SK-N-SH (cell line): ENCODE measurements at regions not wholly inside any gene's neighbourhood (a gene's known extent, or its start where the extent isn't known, plus 50 kb on each side); places are given as distances from the start of the nearest gene placed in this dataset.

ENCODE experiments used
- CTCF ChIA-PET: fragments of 300-600, 350-600 bp; formaldehyde crosslinking; extraction: SDS; loops from one replicate; lab custom pipeline; 2021; lab: Yijun Ruan, JAX
- POLR2A ChIA-PET: fragments of 350-600 bp; sonication (Branson Sonifier 250); formaldehyde crosslinking; extraction: SDS; loops from one replicate; lab custom pipeline; 2020; ENCODE audit warnings: antibody characterized with exemption, inconsistent platforms; lab: Yijun Ruan, JAX
- DNase-seq: peaks from one replicate; pipeline ENCODE4 v3.0.0; 2012
- H2AFZ ChIP-seq: fragments of 200-600 bp; sonication (generic); 2 replicates; pipeline ENCODE4 v1.8.1; 2016; ENCODE audit warnings: antibody characterized with exemption, mild to moderate bottlenecking, low read depth
- H3F3A ChIP-seq: fragments of 200-600 bp; sonication (generic); replicated peaks from 2 replicates; pipeline ENCODE3; 2016; ENCODE audit warnings: antibody characterized with exemption, mild to moderate bottlenecking; ENCODE audit not compliant: insufficient read depth
- H3K27ac ChIP-seq, 2 experiments: fragments of 200-500 bp in 1 of 2; fragments of 200-600 bp in 1 of 2; sonication (Bioruptor generic) in 1 of 2; sonication (generic), shearing (Covaris generic) in 1 of 2; 2 replicates each; pipeline versions ENCODE4 v1.5.1 to v1.6.1; 2014 to 2016; ENCODE audit warnings: low read depth in 2 of 2, inconsistent platforms in 1 of 2, low read length in 1 of 2, mild to moderate bottlenecking in 1 of 2, mixed read lengths in 1 of 2
- H3K27me3 ChIP-seq: fragments of 200-600 bp; sonication (generic), shearing (Covaris generic); 2 replicates; pipeline ENCODE4 v1.6.1; 2016; ENCODE audit warnings: mixed run types; ENCODE audit not compliant: insufficient read depth
- H3K36me3 ChIP-seq, 2 experiments: fragments of 200-500 bp in 1 of 2; fragments of 200-600 bp in 1 of 2; sonication (Bioruptor generic) in 1 of 2; sonication (generic) in 1 of 2; replicated peaks in 1 of 2; 2 replicates each; pipeline versions ENCODE3 to v1.5.1; 2014 to 2016; ENCODE audit warnings: low read length in 1 of 2, mild to moderate bottlenecking in 1 of 2; ENCODE audit not compliant: insufficient read depth in 2 of 2, control insufficient read depth in 1 of 2
- H3K4me1 ChIP-seq, 2 experiments: fragments of 200-500 bp in 1 of 2; fragments of 200-600 bp in 1 of 2; sonication (Bioruptor generic) in 1 of 2; sonication (generic), shearing (Covaris generic) in 1 of 2; 2 replicates each; pipeline versions ENCODE4 v1.5.1 to v1.6.1; 2014 to 2016; ENCODE audit warnings: low read depth in 1 of 2, low read length in 1 of 2, mixed run types in 1 of 2; ENCODE audit not compliant: insufficient read depth in 2 of 2, control insufficient read depth in 1 of 2
- H3K4me2 ChIP-seq: fragments of 200-600 bp; sonication (generic), shearing (Covaris generic); 2 replicates; pipeline ENCODE4 v1.6.1; 2017; ENCODE audit warnings: mixed run types
- H3K4me3 ChIP-seq, 2 experiments: fragments of 200-500 bp in 1 of 2; fragments of 200-600 bp in 1 of 2; sonication (Bioruptor generic) in 1 of 2; sonication (generic), shearing (Covaris generic) in 1 of 2; 2 replicates each; pipeline versions ENCODE4 v1.5.1 to v1.8.1; 2014 to 2016; ENCODE audit warnings: low read depth in 2 of 2, inconsistent platforms in 1 of 2, low read length in 1 of 2, mild to moderate bottlenecking in 1 of 2, mixed read lengths in 1 of 2, moderate library complexity in 1 of 2
- H3K79me2 ChIP-seq: fragments of 200-600 bp; sonication (generic); 2 replicates; pipeline ENCODE4 v1.8.1; 2017; ENCODE audit warnings: mild to moderate bottlenecking; ENCODE audit not compliant: insufficient read depth
- H3K9ac ChIP-seq: fragments of 200-600 bp; sonication (generic); 2 replicates; pipeline ENCODE4 v1.6.1; 2017; ENCODE audit warnings: mixed run types
- H3K9me2 ChIP-seq: fragments of 200-600 bp; sonication (generic); 2 replicates; pipeline ENCODE4 v1.6.1; 2017; ENCODE audit warnings: mixed run types
- H3K9me3 ChIP-seq: fragments of 200-600 bp; sonication (generic); 2 replicates; pipeline ENCODE4 v1.6.1; 2017; ENCODE audit warnings: mixed run types, mild to moderate bottlenecking, moderate library complexity
- H4K20me1 ChIP-seq: fragments of 200-600 bp; sonication (generic); 2 replicates; pipeline ENCODE4 v1.6.1; 2017; ENCODE audit warnings: mild to moderate bottlenecking, mixed run types; ENCODE audit not compliant: insufficient read depth
- ELF1 ChIP-seq: IDR thresholded peaks from 2 replicates; pipeline ENCODE4 v1.4.0; 2012
- EP300 ChIP-seq, 2 experiments: IDR thresholded peaks; 2 replicates each; pipeline versions ENCODE4 v1.4.0 to v1.6.1; 2012; ENCODE audit warnings: borderline replicate concordance in 1 of 2, low read depth in 1 of 2, low read length in 1 of 2
- EZH2phosphoT487 ChIP-seq: fragments of 200-600 bp; sonication (generic); IDR thresholded peaks from 2 replicates; pipeline ENCODE4 v1.6.1; 2017; ENCODE audit warnings: low read depth, mixed run types, mild to moderate bottlenecking, antibody characterized with exemption, moderate library complexity, borderline replicate concordance
- FOXM1 ChIP-seq: IDR thresholded peaks from 2 replicates; pipeline ENCODE4 v1.4.0; 2012; ENCODE audit warnings: low read depth, mild to moderate bottlenecking
- IRF3 ChIP-seq: fragments of 150-350 bp; IDR thresholded peaks from 2 replicates; pipeline ENCODE4 v1.6.1; 2016; ENCODE audit warnings: mild to moderate bottlenecking, low read depth, low read length
- JUND ChIP-seq: IDR thresholded peaks from 2 replicates; pipeline ENCODE4 v1.4.0; 2012
- NFIC ChIP-seq: IDR thresholded peaks from 2 replicates; pipeline ENCODE4 v1.4.0; 2012; ENCODE audit warnings: borderline replicate concordance
- NRF1 ChIP-seq: IDR thresholded peaks from 2 replicates; pipeline ENCODE4 v1.6.1; 2012; ENCODE audit warnings: low read depth, mild to moderate bottlenecking, low read length
- PBX3 ChIP-seq: IDR thresholded peaks from 2 replicates; pipeline ENCODE4; 2012
- POLR2AphosphoS5 ChIP-seq: IDR thresholded peaks from 2 replicates; pipeline ENCODE4 v1.6.1; 2012; ENCODE audit warnings: low read depth, low read length
- RAD21 ChIP-seq: IDR thresholded peaks from 2 replicates; pipeline ENCODE4 v1.6.1; 2012; ENCODE audit warnings: mild to moderate bottlenecking, low read length
- REST ChIP-seq: IDR thresholded peaks from 2 replicates; pipeline ENCODE4 v1.6.1; 2012; ENCODE audit warnings: mild to moderate bottlenecking, low read depth, low read length, moderate library complexity
- RFX5 ChIP-seq: IDR thresholded peaks from 2 replicates; pipeline ENCODE4 v1.6.1; 2012; ENCODE audit warnings: mild to moderate bottlenecking, improper control_type of control experiment, low read length
- RXRA ChIP-seq: IDR thresholded peaks from 2 replicates; pipeline ENCODE4 v1.4.0; 2012; ENCODE audit warnings: low read depth, mild to moderate bottlenecking, borderline replicate concordance
- SMC3 ChIP-seq: IDR thresholded peaks from 2 replicates; pipeline ENCODE4 v1.6.1; 2012; ENCODE audit warnings: low read depth, low read length, improper control_type of control experiment
- TAF1 ChIP-seq: IDR thresholded peaks from 2 replicates; pipeline ENCODE4 v1.6.1; 2012; ENCODE audit warnings: low read depth, mild to moderate bottlenecking, low read length, moderate library complexity, borderline replicate concordance
- YY1 ChIP-seq: IDR thresholded peaks from 2 replicates; pipeline ENCODE4 v1.4.0; 2012; ENCODE audit warnings: low read depth, mild to moderate bottlenecking
- WGBS: methylation state at CpG from one replicate; pipeline ENCODE4 v1.1.6; 2017; ENCODE audit warnings: low lambda C conversion rate; 5-methylcytosine and 5-hydroxymethylcytosine counted together
- TF ChIP-seq, protein P1 (sequence below): fragments of 200-600 bp; sonication (generic); IDR thresholded peaks from 2 replicates; pipeline ENCODE4 v1.6.1; 2017; ENCODE audit warnings: antibody characterized with exemption, mild to moderate bottlenecking, moderate library complexity

DNA sequence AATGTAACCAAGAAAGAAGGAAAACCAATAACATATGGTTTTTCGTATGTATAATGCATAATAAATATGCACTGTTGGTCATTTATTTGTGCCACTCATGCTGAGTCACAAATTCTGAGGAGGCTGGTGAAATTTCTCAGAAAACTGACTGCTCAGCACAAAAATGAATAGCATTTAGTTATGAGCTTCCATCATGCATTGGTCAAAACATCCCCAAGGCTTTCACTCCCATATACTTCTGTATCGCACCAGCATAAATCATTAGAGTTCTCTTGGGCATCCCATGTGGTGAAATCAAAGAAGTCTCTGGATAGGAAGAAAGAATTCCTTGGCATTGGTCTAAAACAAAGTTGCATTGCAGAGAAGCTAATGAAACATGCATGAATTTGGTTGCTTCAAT lies 785.6 kb upstream of the CDH8 start:
- no peaks in the 10 kb centered on the region for H3K4me1 ChIP-seq
- H3K9me2 ChIP-seq = no peaks in the 10 kb centered on the region
- ChIA-PET POLR2A (no interaction called here), CTCF (interaction anchor here (1.1 kb wide), 1 partner anchor 11 kb away, joined by 3 read pairs; no protein-coding TSS in a partner anchor)
- H4K20me1 ChIP-seq = no peaks in the 10 kb centered on the region
- TF ChIP-seq EP300 (IDR thresholded peaks at IDR 0.05; ENCODE audit: borderline replicate concordance in 1 of 2, low read depth in 1 of 2, low read length in 1 of 2) (no peak), IRF3 (no peak), RXRA (no peak), RAD21 (no peak), FOXM1 (no peak), NRF1 (no peak), JUND (no peak), YY1 (no peak), REST (no peak), EZH2phosphoT487 (no peak), ELF1 (no peak), SMC3 (no peak), PBX3 (no peak), NFIC (no peak), TAF1 (no peak), POLR2AphosphoS5 (no peak), RFX5 (no peak)
- TF ChIP-seq, protein P1, sequence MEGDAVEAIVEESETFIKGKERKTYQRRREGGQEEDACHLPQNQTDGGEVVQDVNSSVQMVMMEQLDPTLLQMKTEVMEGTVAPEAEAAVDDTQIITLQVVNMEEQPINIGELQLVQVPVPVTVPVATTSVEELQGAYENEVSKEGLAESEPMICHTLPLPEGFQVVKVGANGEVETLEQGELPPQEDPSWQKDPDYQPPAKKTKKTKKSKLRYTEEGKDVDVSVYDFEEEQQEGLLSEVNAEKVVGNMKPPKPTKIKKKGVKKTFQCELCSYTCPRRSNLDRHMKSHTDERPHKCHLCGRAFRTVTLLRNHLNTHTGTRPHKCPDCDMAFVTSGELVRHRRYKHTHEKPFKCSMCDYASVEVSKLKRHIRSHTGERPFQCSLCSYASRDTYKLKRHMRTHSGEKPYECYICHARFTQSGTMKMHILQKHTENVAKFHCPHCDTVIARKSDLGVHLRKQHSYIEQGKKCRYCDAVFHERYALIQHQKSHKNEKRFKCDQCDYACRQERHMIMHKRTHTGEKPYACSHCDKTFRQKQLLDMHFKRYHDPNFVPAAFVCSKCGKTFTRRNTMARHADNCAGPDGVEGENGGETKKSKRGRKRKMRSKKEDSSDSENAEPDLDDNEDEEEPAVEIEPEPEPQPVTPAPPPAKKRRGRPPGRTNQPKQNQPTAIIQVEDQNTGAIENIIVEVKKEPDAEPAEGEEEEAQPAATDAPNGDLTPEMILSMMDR = no peak
- no peak overlapping the region for H3K4me3 ChIP-seq
- no peaks in the 10 kb centered on the region for H3K9me3 ChIP-seq
- H3K36me3 ChIP-seq = no peaks in the 10 kb centered on the region
- no peak for DNase-seq
- 60% methylated on average over 2 of the region's 2 CpGs for WGBS
- no peaks in the 10 kb centered on the region for H3K79me2 ChIP-seq
- no peak overlapping the region for H3K27ac ChIP-seq
- no peaks in the 10 kb centered on the region for H3F3A ChIP-seq
- H2AFZ ChIP-seq = no peak overlapping the region
- H3K9ac ChIP-seq = no peak overlapping the region
- no peak overlapping the region for H3K4me2 ChIP-seq
- no peaks in the 10 kb centered on the region for H3K27me3 ChIP-seq
